HG02588 (cell line): ENCODE measurements at regions not wholly inside any gene's neighbourhood (a gene's known extent, or its start where the extent isn't known, plus 50 kb on each side); places are given as distances from the start of the nearest gene placed in this dataset.

ENCODE experiments used
- ATAC-seq: cut with Tn5 transposase; IDR thresholded peaks from one replicate; pipeline ENCODE4 v1.9.1; 2021; ENCODE audit warnings: mild to moderate bottlenecking, moderate library complexity; ENCODE audit not compliant: unreplicated experiment

DNA sequence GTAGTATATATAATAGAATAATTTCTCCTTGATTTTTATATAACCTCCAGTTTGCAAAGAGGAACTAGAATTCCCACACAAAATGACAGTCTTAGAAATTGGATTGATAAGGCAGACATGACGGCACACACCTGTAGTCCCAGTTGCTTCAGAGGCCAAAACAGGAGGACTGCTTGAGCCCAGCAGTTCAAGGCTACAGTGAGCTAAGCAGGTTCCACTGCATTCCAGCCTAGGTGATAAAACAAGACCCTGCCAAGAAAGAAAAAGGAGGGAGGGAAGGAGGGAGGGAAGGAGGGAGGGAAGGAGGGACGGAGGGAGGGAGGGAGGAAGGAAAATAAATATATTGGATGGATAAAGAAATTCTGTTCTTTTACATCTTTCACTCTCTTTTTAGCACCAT is 77.6 kb upstream of the SASH1 start:
- ATAC-seq = no peak

DNA sequence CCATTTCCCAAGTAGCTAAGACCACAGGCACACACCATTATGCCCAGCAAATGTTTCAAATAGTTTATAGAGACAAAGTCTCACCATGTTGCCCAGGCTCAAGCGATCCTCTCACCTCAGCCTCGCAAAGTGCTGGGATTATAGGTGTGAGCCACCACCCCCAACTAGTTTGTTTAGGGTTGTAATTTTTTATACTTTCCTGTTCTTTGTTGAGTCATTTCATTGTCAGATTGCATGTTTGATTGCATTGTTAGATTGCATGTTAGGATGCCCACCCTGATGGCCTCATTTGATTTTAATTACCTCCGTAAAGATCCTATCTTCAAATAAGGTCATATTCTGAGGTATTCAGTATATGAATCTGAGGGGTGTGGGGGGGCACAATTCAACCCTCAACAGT is 73.3 kb upstream of the SASH1 start:
- no peak for ATAC-seq

DNA sequence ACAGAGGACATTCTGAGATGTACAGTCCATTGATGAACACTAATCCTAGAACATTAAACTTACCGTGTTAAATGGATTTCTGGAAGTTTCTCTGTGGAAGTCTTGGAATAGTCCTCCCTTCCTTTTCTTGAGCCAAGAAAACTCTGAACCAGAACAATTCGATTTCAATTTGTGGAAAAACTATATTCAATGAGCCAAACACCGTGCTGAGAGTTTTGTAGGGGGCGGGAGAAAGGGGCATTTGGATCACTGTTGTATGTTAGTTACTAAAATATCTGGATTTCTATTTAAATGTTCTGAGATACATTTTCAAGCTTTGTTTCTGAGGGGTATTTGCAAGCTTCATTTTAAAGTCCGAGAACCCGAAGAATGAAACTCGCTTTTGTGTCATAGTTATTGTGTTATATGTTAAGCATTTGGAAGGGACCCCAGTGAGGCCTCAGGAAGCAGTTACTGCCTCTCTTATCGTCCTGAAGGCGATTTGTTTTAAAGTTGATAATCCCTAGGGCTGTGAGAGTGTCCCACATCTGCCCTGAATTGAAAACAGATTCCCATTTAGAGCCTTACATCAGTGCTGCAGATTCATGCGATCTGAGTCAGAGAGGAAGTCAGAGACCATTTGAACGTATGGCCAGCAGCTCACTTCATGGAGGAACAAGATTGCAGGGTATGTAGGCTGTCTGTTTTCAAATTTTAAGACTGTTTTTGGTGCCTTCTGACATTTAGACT is 70.8 kb upstream of the SASH1 start:
- ATAC-seq = no peak

DNA sequence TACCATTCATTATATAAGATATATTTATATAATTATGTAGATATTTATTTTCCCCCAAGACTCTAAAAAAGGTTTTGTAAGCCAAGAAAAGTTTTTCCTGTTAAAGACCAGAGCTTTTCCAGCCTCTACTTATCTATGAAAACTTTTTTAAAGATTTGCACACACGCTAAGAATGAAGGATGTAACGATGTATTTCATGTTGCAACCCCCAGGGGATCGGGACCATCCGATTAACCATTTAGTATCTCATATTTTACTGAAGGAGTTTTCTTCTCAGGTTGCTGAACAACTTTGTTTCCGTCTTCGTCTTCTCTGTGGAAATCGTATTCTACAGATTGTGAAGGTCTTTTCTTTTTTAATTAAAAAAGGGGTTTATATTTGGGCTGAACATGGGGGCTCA is 70.0 kb upstream of the SASH1 start:
- ATAC-seq = no peak

DNA sequence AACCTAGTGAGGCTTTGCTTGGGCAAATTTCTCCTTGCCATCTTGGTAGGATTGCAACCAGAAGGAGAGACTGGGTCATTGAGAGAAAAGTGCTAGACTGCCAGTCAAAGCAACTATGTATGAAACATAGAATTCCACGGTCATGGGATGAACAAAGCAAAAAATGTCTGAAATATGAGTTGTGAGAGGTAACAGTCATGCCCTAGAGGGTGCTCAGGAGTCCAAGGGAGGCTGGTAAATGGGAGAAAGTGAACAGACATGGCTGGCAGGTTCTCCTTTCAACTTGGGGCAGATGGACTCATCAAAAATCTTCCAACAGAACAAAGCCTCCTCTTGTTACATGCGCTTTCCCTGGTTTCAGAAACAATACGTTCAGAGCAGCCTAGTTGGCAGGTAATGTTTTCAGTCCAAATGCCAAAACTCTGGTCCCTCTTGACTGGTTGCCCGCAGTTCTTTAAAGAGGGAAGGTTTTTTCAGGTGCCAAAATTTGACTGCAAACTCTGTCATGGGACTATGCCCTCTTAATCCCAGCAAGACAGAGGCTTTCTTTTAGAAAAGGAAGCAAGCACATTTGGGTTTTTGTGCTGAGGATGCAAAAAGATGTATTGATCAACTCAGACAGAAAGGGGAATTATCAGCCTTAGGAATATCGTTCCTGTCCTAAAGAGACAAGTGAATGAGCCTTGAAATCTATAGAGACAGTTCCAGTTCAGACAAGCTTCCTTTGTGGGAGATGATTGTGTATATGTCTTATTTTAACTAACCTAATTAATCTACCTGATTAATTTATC is 68.5 kb upstream of the SASH1 start:
- no peak for ATAC-seq

DNA sequence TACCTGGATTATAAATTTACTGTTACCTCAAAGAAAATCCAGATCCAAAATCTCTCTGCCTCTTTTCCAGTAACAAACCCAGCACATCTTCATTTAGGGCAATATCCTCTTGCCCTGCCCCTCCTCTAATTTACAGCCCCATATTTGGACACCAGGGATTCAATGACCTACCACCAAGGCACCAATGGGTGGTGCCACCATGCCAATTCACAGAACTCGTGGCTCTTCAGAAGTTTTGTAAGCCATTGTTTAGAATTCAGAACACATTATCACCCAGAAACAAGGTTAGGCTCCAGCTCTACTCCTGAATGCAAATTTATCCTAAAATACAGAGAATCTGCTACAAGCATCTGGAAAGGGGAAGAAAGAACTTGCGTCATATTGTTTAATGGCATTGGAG is 67.8 kb upstream of the SASH1 start:
- ATAC-seq = no peak

DNA sequence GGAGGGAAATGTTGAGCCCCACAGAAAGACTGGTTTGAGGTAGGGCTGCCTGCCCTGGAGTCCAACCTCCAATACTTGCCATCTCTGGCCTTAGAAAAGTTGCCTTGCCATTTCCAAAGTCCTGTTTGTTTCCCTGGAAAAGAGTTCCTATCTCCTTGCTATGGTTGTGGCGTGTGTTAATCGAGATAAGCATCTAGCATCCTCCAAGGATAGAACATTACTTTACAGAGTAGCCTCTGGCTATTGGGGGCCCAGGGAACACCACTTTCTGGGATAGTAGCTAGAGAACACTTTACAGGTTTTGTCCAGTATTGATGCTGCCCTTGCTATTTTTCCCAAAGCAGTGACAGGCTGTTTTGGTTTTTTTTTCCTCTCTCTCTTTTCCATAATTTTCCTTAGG is 57.4 kb upstream of the SASH1 start:
- no peak for ATAC-seq

DNA sequence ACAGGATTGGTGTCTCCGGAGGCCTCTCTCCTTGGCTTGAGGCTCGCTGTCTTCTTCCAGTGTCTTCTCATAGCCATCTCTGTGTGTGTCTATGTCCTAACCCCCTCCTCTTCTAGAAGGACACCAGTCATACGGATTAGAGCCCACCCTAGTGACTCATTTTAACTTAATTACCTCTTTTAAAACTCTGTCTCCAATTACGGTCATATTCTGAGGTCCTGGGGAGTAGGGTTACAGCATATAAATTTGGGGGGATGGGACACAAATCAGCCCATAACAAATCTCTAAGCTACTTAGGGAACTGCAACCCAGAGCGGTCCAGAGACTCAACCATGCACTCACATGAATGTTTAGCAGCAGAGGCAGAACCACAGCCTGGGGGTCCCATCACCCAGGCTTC is 56.1 kb upstream of the SASH1 start:
- no peak for ATAC-seq

DNA sequence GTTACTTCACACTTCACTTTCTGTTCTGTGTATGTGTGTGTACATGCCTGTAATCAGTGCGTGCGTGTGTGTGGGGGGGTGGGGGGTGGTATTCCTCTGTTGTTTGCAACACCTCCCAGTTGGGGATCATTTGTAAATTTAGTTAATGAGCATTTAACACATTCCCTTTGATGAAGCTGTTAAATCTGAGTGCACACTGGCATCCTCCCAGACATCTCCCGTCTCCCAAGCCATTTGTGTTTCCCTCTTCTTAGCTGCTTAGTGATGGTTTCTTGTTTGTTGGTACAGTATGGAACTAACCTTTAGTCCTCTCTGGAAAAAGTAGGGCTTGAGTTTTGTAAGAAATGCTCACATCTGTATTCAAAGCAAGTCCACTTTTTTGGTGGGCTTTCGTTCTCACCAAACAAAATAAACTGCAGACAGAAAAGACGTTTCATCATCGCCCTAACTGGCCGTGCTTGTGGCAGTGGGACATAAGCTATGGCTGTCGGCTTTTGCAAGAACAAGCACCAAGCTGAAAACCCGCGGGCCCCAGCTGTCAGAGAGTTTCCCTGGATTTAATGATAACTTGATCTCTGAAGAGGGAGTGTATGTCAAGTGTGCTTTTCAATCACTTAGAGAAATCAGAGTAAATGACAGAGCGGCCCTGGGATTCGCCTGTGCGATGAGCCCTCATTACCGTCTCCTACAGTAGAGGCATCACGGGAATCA is 54.9 kb upstream of the SASH1 start:
- no peak for ATAC-seq

DNA sequence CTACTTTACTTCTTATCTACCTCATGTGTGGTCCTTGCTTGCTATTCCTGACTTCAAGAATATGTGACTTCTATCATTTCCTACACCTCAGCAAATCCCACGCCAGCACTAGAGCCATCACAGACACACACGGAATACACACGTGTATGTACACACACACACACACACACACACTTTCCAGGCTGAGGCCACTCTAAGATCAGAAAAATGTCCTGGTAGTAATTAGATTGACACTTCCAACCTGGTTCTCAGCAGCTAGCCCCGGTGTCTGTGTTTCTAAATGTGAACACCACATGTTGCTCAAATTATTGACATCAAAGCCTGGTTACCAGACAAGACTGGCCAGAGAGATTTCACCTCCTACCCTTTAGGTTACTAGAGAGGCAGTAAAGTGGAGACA is 54.1 kb upstream of the SASH1 start:
- no peak for ATAC-seq

DNA sequence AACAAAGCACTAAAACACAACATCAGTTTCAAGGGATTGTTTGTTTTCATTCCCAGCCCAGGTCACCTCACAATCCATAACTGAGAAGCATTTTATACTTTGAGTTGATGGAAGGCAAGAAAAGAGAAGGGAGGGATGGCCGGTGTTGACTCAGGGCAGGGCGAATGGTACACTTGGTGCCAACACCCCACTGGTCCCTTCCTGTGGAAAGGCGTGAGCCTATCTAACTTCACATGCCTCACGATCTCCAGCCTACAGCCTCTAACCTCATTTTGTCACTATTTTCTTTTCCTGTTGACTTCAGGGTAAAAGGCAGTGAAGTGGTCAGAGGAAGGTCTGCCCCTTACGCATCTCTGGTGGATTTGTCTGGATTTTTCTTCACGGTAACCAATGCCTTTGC is 53.5 kb upstream of the SASH1 start:
- no peak for ATAC-seq

DNA sequence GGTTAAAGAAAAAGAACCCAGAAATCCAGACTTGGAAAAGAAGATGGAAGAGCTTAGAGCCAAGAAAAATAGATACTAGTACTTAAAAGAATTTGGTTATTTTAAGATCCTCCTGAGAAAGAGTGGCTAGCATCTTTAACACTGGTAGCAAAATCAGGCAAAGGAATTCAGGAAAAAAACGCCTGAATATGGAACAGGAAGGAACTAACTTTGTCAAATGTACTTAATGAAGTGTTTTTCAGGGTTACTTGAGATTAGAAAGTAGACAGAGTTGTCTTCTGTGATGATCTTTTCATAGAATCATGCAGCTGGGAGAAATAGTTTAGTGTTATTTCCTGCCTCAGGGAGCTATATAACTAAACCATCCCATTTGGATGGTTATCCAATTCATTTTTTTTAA is 50.8 kb upstream of the SASH1 start:
- no peak for ATAC-seq
